Activated T-helper 2 cell treated with anti-CD3 and anti-CD28 coated beads, Interferon-gamma antibody, Interleukin-2, Interleukin-4, amounts not matched to agents 10 μg/mL and 5 μg/mL and 100 μg/mL, durations not matched to agents 14 hours and 24 hours and 36 hours (primary cell): ENCODE measurements at regions not wholly inside any gene's neighbourhood (a gene's known extent, or its start where the extent isn't known, plus 50 kb on each side); places are given as distances from the start of the nearest gene placed in this dataset.

Experiments
- DNase-seq: peaks from one replicate; pipeline ENCODE4 v3.0.0; 2021; ENCODE audit warnings: low spot score
- H3K27ac Mint-ChIP-seq: one replicate; pipeline ENCODE4 v1.8.0; 2021; ENCODE audit warnings: mixed read lengths
- H3K27me3 Mint-ChIP-seq: one replicate; pipeline ENCODE4 v1.8.0; 2021; ENCODE audit warnings: low read depth, mixed read lengths
- H3K36me3 Mint-ChIP-seq: one replicate; pipeline ENCODE4 v1.8.0; 2021; ENCODE audit warnings: low read depth, mixed read lengths
- H3K4me1 Mint-ChIP-seq: one replicate; pipeline ENCODE4 v1.8.0; 2021; ENCODE audit warnings: low read depth, mixed read lengths
- H3K4me3 Mint-ChIP-seq: one replicate; pipeline ENCODE4 v1.8.0; 2021; ENCODE audit warnings: low read depth, mild to moderate bottlenecking, moderate library complexity, mixed read lengths
- H3K9me3 Mint-ChIP-seq: one replicate; pipeline ENCODE4 v1.8.0; 2021; ENCODE audit warnings: mixed read lengths
- intact Hi-C: fragments of 100-400 bp; cut with micrococcal nuclease; formaldehyde crosslinking; loops from one replicate; pipeline ENCODE4 v1.15.1; 2023

GRCh38 chr9:18182636-18183035 lies 291.3 kb upstream of the ADAMTSL1 start:
- Mint-ChIP-seq H3K9me3 (peaks cover 2% of the 10 kb centered on the region), H3K27ac (no peak overlapping the region), H3K4me3 (no peak overlapping the region), H3K27me3 (no peaks in the 10 kb centered on the region), H3K4me1 (no peaks in the 10 kb centered on the region), H3K36me3 (no peaks in the 10 kb centered on the region)
- intact Hi-C loops: no loop called here
- DNase-seq: no peak

- intact Hi-C loops: no loop called here
- DNase-seq: no peak
- H3K9me3 Mint-ChIP-seq: no peaks in the 10 kb centered on the region
- H3K27ac Mint-ChIP-seq: no peak overlapping the region
- H3K4me1 Mint-ChIP-seq: no peaks in the 10 kb centered on the region
- H3K36me3 Mint-ChIP-seq: no peaks in the 10 kb centered on the region
- H3K27me3 Mint-ChIP-seq: no peaks in the 10 kb centered on the region
- no peak overlapping the region for H3K4me3 Mint-ChIP-seq
Observed at GRCh38 chr9:18183974-18184373, 290.0 kb upstream of the ADAMTSL1 start.

DNA sequence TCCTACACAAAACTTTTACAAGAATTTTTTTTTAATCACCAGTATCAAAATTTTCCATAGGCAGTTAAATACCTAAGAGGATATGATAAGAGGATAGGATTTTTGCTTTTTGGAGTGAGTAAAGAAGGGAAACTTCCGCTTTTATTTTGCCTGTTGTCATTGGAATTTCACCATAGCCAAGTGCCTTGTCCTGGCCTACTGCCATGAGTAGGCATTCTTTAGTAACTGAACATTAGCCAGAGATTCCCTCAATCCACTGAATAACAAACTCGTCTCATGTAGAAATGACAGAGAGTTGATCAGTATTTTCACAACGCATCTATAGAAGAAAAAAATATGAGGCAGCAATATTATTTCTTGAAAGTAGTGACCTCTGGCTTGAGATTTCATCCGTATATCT lies 289.6 kb upstream of the ADAMTSL1 start:
- intact Hi-C loops: no loop called here
- Mint-ChIP-seq H3K4me3 (no peak overlapping the region), H3K4me1 (no peaks in the 10 kb centered on the region), H3K9me3 (no peaks in the 10 kb centered on the region), H3K36me3 (no peaks in the 10 kb centered on the region), H3K27ac (no peak overlapping the region), H3K27me3 (no peaks in the 10 kb centered on the region)
- no peak for DNase-seq

- H3K4me1 Mint-ChIP-seq: no peaks in the 10 kb centered on the region
- H3K9me3 Mint-ChIP-seq: no peaks in the 10 kb centered on the region
- H3K27me3 Mint-ChIP-seq: no peaks in the 10 kb centered on the region
- no peak overlapping the region for H3K27ac Mint-ChIP-seq
- DNase-seq: no peak
- intact Hi-C loops: no loop called here
- no peak overlapping the region for H3K4me3 Mint-ChIP-seq
- H3K36me3 Mint-ChIP-seq: no peaks in the 10 kb centered on the region
Observed at GRCh38 chr9:18185196-18185595, 288.8 kb upstream of the ADAMTSL1 start.

GRCh38 chr9:18188971-18189370 lies 285.0 kb upstream of the ADAMTSL1 start:
- Mint-ChIP-seq H3K36me3 (no peaks in the 10 kb centered on the region), H3K9me3 (no peaks in the 10 kb centered on the region), H3K4me1 (no peaks in the 10 kb centered on the region), H3K27me3 (no peaks in the 10 kb centered on the region), H3K27ac (no peak overlapping the region), H3K4me3 (no peak overlapping the region)
- DNase-seq: no peak
- intact Hi-C loops: no loop called here

DNA sequence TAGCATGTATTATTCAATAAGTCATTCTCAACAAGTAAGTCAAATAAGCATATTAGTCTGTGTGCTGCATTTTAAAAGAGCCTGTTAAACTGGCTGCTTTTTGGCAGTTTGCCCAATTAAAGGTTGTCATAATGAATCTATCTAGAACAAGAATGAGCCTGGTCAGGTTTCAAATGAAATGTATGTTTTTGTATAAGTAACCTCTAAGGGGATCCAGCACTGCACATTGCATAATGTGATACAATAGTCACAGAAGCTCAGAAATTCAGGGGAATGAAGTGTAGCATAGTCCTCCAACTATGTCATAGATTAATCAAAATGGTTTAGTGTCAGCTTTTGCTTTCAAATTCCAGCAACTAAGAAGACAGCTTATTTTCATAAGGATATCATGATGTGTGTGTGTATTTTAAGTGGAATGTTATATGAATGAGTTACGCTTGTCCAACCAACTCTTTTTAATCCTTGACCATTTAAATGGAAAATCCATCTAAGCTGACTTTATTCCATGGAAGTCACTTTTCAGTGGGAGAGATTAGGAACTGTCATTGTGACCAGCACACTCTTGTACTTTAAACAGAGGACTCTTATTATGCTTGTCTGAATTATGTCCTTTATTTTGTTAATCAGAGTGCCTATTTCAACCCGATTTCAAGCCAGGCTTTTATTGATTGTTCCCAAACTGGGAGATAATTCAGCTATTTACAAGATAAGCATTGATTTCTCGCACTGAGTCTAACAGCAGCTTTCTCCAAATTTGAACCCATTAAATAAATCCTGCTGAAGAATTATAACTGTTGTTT lies 283.9 kb upstream of the ADAMTSL1 start:
- H3K4me3 Mint-ChIP-seq: no peak overlapping the region
- H3K4me1 Mint-ChIP-seq: no peaks in the 10 kb centered on the region
- H3K27ac Mint-ChIP-seq: no peak overlapping the region
- DNase-seq: no peak
- H3K9me3 Mint-ChIP-seq: no peaks in the 10 kb centered on the region
- intact Hi-C loops: no loop called here
- no peaks in the 10 kb centered on the region for H3K36me3 Mint-ChIP-seq
- H3K27me3 Mint-ChIP-seq: no peaks in the 10 kb centered on the region

- DNase-seq: no peak
- intact Hi-C loops: no loop called here
- Mint-ChIP-seq H3K27me3 (no peaks in the 10 kb centered on the region), H3K4me1 (no peaks in the 10 kb centered on the region), H3K36me3 (no peaks in the 10 kb centered on the region), H3K4me3 (no peak overlapping the region), H3K9me3 (no peaks in the 10 kb centered on the region), H3K27ac (no peak overlapping the region)
Observed at GRCh38 chr9:18190671-18191374, 283.1 kb upstream of the ADAMTSL1 start.

DNA sequence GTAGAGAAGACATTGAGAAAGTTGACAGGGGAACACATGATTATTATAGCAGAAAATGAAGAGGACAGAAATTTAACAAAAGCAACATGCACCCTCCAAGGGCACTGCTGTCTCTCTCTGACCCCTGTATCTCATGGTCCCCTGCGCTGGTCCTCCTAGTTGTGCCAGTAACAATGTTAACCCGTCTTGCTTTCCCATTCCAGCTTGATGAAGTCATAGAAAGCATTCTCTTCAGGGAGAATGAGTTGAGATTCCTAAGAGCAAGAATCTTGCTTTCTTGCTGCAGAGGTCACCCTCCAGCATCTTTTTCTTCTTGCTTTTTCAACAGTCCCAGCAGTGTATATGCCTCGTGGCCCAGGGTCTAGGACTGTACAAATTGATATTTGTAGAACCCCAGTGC lies 279.6 kb upstream of the ADAMTSL1 start:
- Mint-ChIP-seq H3K4me3 (no peak overlapping the region), H3K4me1 (no peaks in the 10 kb centered on the region)

GRCh38 chr9:18195223-18195622 lies 278.7 kb upstream of the ADAMTSL1 start:
- H3K27ac Mint-ChIP-seq: no peak overlapping the region
- H3K27me3 Mint-ChIP-seq: no peaks in the 10 kb centered on the region
- H3K4me3 Mint-ChIP-seq: no peak overlapping the region
- no peak for DNase-seq
- intact Hi-C loops: no loop called here
- no peaks in the 10 kb centered on the region for H3K36me3 Mint-ChIP-seq
- H3K4me1 Mint-ChIP-seq: no peaks in the 10 kb centered on the region
- H3K9me3 Mint-ChIP-seq: no peaks in the 10 kb centered on the region

More for the DNA sequence above, 279.6 kb upstream of the ADAMTSL1 start:
- intact Hi-C loops: no loop called here
- DNase-seq: no peak
- no peaks in the 10 kb centered on the region for H3K27me3 Mint-ChIP-seq
- no peaks in the 10 kb centered on the region for H3K36me3 Mint-ChIP-seq
- H3K9me3 Mint-ChIP-seq: no peaks in the 10 kb centered on the region
- no peak overlapping the region for H3K27ac Mint-ChIP-seq

DNA sequence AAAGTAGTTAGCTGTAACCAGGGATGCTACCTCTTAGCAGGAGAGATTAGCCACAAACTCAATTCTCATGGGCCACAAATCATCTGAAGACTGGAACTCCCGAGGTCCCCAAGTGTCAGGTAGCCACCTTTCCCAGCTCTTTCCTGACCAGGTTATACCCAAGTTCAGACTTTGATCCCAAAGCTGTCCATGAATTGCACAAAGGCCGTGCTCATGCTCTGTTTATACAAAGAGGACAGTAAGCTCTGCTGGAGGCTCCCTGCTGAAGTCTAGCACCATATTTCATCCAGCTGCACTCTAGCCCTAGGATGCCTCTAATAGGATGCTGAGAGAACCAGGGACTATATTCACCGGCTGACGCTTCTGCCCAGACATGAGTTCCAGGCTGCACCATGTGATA lies 271.0 kb upstream of the ADAMTSL1 start:
- Mint-ChIP-seq H3K27ac (no peak overlapping the region), H3K4me1 (no peaks in the 10 kb centered on the region), H3K4me3 (no peak overlapping the region), H3K27me3 (no peaks in the 10 kb centered on the region), H3K9me3 (no peaks in the 10 kb centered on the region), H3K36me3 (no peaks in the 10 kb centered on the region)
- no peak for DNase-seq
- intact Hi-C loops: no loop called here

DNA sequence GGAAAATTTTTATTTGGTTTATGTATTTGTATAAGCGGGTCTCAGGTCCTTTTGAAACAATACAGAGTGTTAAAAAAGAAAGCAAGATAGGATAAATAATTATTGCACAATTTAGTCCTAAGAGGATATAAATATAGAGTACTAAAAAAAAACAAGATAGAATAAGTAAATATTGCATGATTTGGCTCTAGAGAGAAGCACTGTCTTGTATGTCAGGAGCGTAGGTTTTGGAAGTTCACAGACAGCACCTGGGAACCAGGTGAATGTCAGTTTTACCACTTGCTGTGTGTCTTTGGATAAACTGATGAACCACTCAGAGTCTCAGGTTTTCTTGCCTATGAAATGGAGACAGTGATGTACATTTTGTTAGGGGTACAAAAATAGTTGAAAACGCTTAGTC lies 266.2 kb upstream of the ADAMTSL1 start:
- H3K9me3 Mint-ChIP-seq: no peaks in the 10 kb centered on the region
- H3K27me3 Mint-ChIP-seq: no peaks in the 10 kb centered on the region
- intact Hi-C loops: loop anchor here (1.0 kb wide), 1 partner anchor 396 kb away; no protein-coding TSS in a partner anchor
- H3K4me1 Mint-ChIP-seq: no peaks in the 10 kb centered on the region
- H3K4me3 Mint-ChIP-seq: no peak overlapping the region
- no peak for DNase-seq
- no peaks in the 10 kb centered on the region for H3K36me3 Mint-ChIP-seq
- H3K27ac Mint-ChIP-seq: no peak overlapping the region

DNA sequence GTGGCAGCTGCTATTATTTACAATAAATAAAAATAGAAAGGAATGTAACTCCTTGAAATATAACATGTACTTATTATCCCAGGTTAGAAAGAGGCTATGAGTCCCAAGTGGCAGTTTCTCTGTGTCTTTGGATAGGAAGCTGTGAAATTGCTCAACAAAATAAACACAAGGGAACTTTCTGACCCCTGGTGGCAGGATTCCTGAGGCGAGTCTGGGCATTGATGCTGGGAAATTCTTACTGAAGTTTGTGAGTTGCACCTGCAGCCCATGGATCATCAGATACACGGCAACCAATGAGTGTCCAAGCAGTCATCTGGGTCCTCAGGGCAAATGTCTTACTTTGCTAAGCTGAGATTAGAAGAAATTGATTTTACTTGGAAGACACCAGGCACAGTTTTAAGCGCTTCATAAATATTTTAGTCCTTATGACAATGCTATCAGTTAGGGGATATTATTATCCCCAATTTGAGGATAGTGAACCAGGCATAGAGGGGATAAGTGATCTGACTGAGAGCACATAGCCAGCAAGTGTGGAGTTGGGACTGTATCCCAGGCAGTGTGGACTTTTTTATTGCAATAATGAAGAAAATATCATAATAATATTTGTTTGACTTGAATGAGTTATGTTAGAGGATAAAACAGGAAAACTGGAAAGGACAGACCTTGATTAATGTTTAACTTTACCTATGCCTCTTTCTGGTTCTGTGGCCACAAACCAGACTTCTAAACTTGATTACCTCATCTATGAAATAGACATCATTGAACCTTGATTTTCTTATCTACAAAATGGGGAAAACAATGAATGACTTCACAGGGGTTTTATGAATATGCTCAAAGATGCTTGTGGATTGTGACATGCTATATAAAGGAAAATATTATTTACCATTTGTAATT lies 265.5 kb upstream of the ADAMTSL1 start:
- Mint-ChIP-seq H3K27me3 (no peaks in the 10 kb centered on the region), H3K4me1 (no peaks in the 10 kb centered on the region), H3K36me3 (no peaks in the 10 kb centered on the region), H3K9me3 (no peaks in the 10 kb centered on the region), H3K4me3 (no peak overlapping the region), H3K27ac (no peak overlapping the region)
- no peak for DNase-seq
- intact Hi-C loops: loop anchor here (1.0 kb wide), 1 partner anchor 397 kb away; no protein-coding TSS in a partner anchor
